Neural progenitor cell (in vitro differentiated cells): ENCODE measurements at regions not wholly inside any gene's neighbourhood (a gene's known extent, or its start where the extent isn't known, plus 50 kb on each side); places are given as distances from the start of the nearest gene placed in this dataset.
A peak's percentile ranks its signal among the peaks of the same experiment; 100 is the strongest.

Source experiments
- DNase-seq: peaks from one replicate; pipeline ENCODE4 v3.0.0-alpha.2; 2016; ENCODE audit warnings: low spot score
- H2AFZ ChIP-seq: fragments of 200-600 bp; sonication (generic); replicated peaks from 2 replicates; pipeline ENCODE4 v1.6.1; 2016; ENCODE audit warnings: antibody characterized with exemption
- H3F3A ChIP-seq: fragments of 200-600 bp; sonication (generic); 2 replicates; pipeline ENCODE4 v1.6.1; 2016; ENCODE audit warnings: antibody characterized with exemption, low read depth
- H3K27ac ChIP-seq: fragments of 200-600 bp; sonication (generic); 2 replicates; pipeline ENCODE4 v1.5.1; 2016; ENCODE audit warnings: mild to moderate bottlenecking
- H3K27me3 ChIP-seq: fragments of 200-600 bp; sonication (generic); 2 replicates; pipeline ENCODE4 v1.6.1; 2016; ENCODE audit warnings: mild to moderate bottlenecking, moderate library complexity
- H3K36me3 ChIP-seq: fragments of 200-600 bp; sonication (generic); 2 replicates; pipeline ENCODE4 v1.5.1; 2016
- H3K4me1 ChIP-seq: fragments of 200-600 bp; sonication (generic); 2 replicates; pipeline ENCODE4 v1.6.1; 2016; ENCODE audit warnings: mixed run types
- H3K4me2 ChIP-seq: fragments of 200-600 bp; sonication (generic); 2 replicates; pipeline ENCODE4 v1.6.1; 2016
- H3K4me3 ChIP-seq: fragments of 200-600 bp; sonication (generic); 2 replicates; pipeline ENCODE4 v1.5.1; 2016
- H3K79me2 ChIP-seq: fragments of 200-600 bp; sonication (generic); 2 replicates; pipeline ENCODE4 v1.6.1; 2016; ENCODE audit warnings: low read depth
- H3K9ac ChIP-seq: fragments of 200-600 bp; sonication (generic); 2 replicates; pipeline ENCODE4 v1.6.1; 2016
- H3K9me3 ChIP-seq: fragments of 200-600 bp; sonication (generic); 2 replicates; pipeline ENCODE4 v1.5.1; 2016; ENCODE audit warnings: low read depth
- H4K20me1 ChIP-seq: fragments of 200-600 bp; sonication (generic); 2 replicates; pipeline ENCODE4 v1.6.1; 2016; ENCODE audit warnings: low read depth
- H3K27ac Mint-ChIP-seq: 3 replicates; pipeline ENCODE4 v1.8.0; 2021; ENCODE audit warnings: mixed read lengths
- H3K27me3 Mint-ChIP-seq: 2 replicates; pipeline ENCODE4 v1.8.0; 2022; ENCODE audit warnings: low read depth, mild to moderate bottlenecking, inconsistent platforms, moderate library complexity, mixed read lengths; ENCODE audit not compliant: insufficient read depth
- H3K36me3 Mint-ChIP-seq: 3 replicates; pipeline ENCODE4 v1.8.0; 2021; ENCODE audit warnings: mixed read lengths
- H3K4me1 Mint-ChIP-seq: 3 replicates; pipeline ENCODE4 v1.8.0; 2021; ENCODE audit warnings: mixed read lengths
- H3K4me3 Mint-ChIP-seq: 3 replicates; pipeline ENCODE4 v1.8.0; 2021; ENCODE audit warnings: mild to moderate bottlenecking, moderate library complexity, mixed read lengths
- H3K9me3 Mint-ChIP-seq: 3 replicates; pipeline ENCODE4 v1.8.0; 2020; ENCODE audit warnings: mixed read lengths
- EZH2 ChIP-seq: fragments of 200-600 bp; sonication (generic); IDR thresholded peaks from 2 replicates; pipeline ENCODE4 v1.6.1; 2017; ENCODE audit warnings: antibody characterized with exemption, mild to moderate bottlenecking, moderate library complexity
- EZH2phosphoT487 ChIP-seq: fragments of 200-600 bp; sonication (generic); IDR thresholded peaks from 2 replicates; pipeline ENCODE4 v1.6.1; 2017; ENCODE audit warnings: antibody characterized with exemption
- TF ChIP-seq, protein P1 (sequence below): fragments of 200-600 bp; sonication (generic); IDR thresholded peaks from 2 replicates; pipeline ENCODE4 v1.5.1; 2017; ENCODE audit warnings: antibody characterized with exemption, mild to moderate bottlenecking

- Mint-ChIP-seq H3K4me1 (peaks cover 3% of the 10 kb centered on the region), H3K27me3 (peaks cover 8% of the 10 kb centered on the region), H3K27ac (no peak overlapping the region), H3K4me3 (no peak overlapping the region), H3K9me3 (no peaks in the 10 kb centered on the region), H3K36me3 (no peaks in the 10 kb centered on the region)
- DNase-seq = no peak
- no peaks in the 10 kb centered on the region for H3K9me3 ChIP-seq
- H2AFZ ChIP-seq = no peak overlapping the region
- no peak overlapping the region for H3K9ac ChIP-seq
- no peaks in the 10 kb centered on the region for H3K4me1 ChIP-seq
- H3F3A ChIP-seq = no peaks in the 10 kb centered on the region
- no peaks in the 10 kb centered on the region for H3K79me2 ChIP-seq
- no peaks in the 10 kb centered on the region for H3K27me3 ChIP-seq
- H3K36me3 ChIP-seq = no peaks in the 10 kb centered on the region
- H3K4me3 ChIP-seq = no peak overlapping the region
- H4K20me1 ChIP-seq = no peaks in the 10 kb centered on the region
- no peak overlapping the region for H3K4me2 ChIP-seq
- H3K27ac ChIP-seq = no peak overlapping the region
- TF ChIP-seq EZH2 = no peak
- TF ChIP-seq EZH2phosphoT487 = no peak
- TF ChIP-seq, protein P1, sequence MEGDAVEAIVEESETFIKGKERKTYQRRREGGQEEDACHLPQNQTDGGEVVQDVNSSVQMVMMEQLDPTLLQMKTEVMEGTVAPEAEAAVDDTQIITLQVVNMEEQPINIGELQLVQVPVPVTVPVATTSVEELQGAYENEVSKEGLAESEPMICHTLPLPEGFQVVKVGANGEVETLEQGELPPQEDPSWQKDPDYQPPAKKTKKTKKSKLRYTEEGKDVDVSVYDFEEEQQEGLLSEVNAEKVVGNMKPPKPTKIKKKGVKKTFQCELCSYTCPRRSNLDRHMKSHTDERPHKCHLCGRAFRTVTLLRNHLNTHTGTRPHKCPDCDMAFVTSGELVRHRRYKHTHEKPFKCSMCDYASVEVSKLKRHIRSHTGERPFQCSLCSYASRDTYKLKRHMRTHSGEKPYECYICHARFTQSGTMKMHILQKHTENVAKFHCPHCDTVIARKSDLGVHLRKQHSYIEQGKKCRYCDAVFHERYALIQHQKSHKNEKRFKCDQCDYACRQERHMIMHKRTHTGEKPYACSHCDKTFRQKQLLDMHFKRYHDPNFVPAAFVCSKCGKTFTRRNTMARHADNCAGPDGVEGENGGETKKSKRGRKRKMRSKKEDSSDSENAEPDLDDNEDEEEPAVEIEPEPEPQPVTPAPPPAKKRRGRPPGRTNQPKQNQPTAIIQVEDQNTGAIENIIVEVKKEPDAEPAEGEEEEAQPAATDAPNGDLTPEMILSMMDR = no peak
Measured at GRCh38 chr5:154587123-154588026, 109.3 kb upstream of the HAND1 start.

DNA sequence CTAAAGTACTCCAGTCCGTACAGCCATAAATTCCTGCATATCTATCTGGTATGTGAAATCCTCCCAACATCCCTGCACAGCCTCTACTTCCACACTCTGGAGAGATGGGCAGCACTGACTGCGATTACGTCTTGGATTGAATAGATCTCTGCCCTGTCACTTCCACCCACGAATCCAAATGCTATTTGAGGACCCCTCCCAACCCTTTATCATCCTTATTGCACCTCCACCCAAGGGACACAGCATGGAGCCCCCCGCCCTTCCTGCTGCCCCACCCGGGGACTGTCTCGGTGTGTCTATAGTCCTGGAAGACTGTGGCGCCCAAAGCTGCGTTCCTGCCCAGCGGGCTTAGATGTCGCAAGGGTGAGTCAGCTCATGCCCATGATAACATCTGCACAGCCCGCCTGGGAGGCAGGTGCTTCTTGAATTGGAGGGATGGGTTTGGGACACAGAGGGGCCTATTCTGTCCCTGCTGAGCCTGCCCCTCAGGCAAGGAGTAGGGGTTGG, 105.7 kb upstream of the HAND1 start:
- H3K27ac Mint-ChIP-seq = no peak overlapping the region
- H3K27me3 Mint-ChIP-seq = peaks cover 7% of the 10 kb centered on the region
- Histone ChIP-seq H2AFZ (no peak overlapping the region), H3F3A (no peaks in the 10 kb centered on the region), H3K4me1 (peaks cover 10% of the 10 kb centered on the region), H3K9me3 (no peaks in the 10 kb centered on the region), H3K79me2 (no peaks in the 10 kb centered on the region), H3K9ac (no peak overlapping the region), H4K20me1 (no peaks in the 10 kb centered on the region), H3K27me3 (no peaks in the 10 kb centered on the region), H3K27ac (no peak overlapping the region), H3K4me2 (no peak overlapping the region), H3K36me3 (no peaks in the 10 kb centered on the region), H3K4me3 (no peak overlapping the region)
- TF ChIP-seq EZH2 = no peak
- TF ChIP-seq, protein P1 = no peak
- no peak for TF ChIP-seq EZH2phosphoT487
- H3K4me1 Mint-ChIP-seq = peaks cover 5% of the 10 kb centered on the region
- no peak for DNase-seq
- no peaks in the 10 kb centered on the region for H3K36me3 Mint-ChIP-seq
- no peak overlapping the region for H3K4me3 Mint-ChIP-seq
- no peaks in the 10 kb centered on the region for H3K9me3 Mint-ChIP-seq

DNA sequence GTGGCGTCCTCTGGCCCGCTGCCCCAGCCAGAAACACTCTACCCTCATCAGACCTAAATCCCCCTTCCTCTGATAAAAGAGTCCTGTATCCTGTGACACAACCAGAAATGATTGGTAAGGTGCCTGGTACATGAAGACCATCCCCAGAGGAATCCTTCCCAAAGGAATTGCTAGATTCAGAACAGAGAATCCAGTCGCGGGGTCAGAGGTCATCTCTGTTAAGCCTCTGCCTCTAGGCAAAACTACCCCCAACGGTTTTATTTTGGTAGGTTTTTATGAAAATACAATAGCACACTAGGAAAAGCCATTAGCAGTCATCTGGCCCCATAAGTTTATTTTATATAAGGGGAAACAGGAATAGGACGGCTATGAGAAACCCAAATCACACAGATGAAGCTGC, 102.4 kb upstream of the HAND1 start:
- Histone ChIP-seq H3F3A (no peaks in the 10 kb centered on the region), H3K4me1 (peaks cover 10% of the 10 kb centered on the region), H4K20me1 (no peaks in the 10 kb centered on the region), H3K9ac (no peak overlapping the region), H3K27me3 (no peaks in the 10 kb centered on the region), H3K4me2 (no peak overlapping the region), H3K36me3 (no peaks in the 10 kb centered on the region), H3K9me3 (no peaks in the 10 kb centered on the region), H3K79me2 (no peaks in the 10 kb centered on the region), H3K27ac (no peak overlapping the region), H3K4me3 (no peak overlapping the region), H2AFZ (no peak overlapping the region)
- TF ChIP-seq, protein P1 = no peak
- no peak for TF ChIP-seq EZH2
- TF ChIP-seq EZH2phosphoT487 = no peak
- H3K4me3 Mint-ChIP-seq = no peak overlapping the region
- peaks cover 4% of the 10 kb centered on the region for H3K27me3 Mint-ChIP-seq
- no peaks in the 10 kb centered on the region for H3K9me3 Mint-ChIP-seq
- DNase-seq = peak; percentile 23
- peak overlapping the region; percentile 31 for H3K27ac Mint-ChIP-seq
- H3K36me3 Mint-ChIP-seq = no peaks in the 10 kb centered on the region
- peaks cover 8% of the 10 kb centered on the region for H3K4me1 Mint-ChIP-seq
